CD4-positive, alpha-beta T cell treated with Interleukin-6 for 4 hours (primary cell): ENCODE measurements at regions not wholly inside any gene's neighbourhood (a gene's known extent, or its start where the extent isn't known, plus 50 kb on each side); places are given as distances from the start of the nearest gene placed in this dataset.
"Not testable (repeated sequence)": the region's sequence is repeated elsewhere in the genome, so short reads cannot be mapped to it uniquely, and the experiment has no call there.

ENCODE experiments used
- DNase-seq: peaks from one replicate; pipeline ENCODE4 v3.0.0-alpha.2; 2020; ENCODE audit warnings: mixed read lengths

DNA sequence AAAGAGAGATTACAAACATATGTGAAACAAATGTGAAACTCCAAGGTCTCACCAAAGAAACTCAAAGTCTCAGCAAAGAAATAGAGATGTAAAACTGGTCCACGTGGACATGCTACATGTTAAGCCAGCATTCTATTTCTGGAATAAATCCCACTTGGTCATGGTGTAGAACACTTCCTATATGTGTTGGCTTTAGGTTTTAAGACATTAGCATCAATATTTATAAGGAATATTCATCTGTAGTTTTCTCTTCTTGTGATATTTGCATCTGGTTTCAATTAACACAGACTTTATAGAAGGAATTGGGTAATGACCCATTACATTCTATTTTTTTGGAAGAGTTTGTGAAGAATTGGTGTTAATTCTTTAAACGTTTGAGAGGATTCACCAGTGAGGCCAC lies 133.1 kb downstream of the COPS8 start:
- no peak for DNase-seq

DNA sequence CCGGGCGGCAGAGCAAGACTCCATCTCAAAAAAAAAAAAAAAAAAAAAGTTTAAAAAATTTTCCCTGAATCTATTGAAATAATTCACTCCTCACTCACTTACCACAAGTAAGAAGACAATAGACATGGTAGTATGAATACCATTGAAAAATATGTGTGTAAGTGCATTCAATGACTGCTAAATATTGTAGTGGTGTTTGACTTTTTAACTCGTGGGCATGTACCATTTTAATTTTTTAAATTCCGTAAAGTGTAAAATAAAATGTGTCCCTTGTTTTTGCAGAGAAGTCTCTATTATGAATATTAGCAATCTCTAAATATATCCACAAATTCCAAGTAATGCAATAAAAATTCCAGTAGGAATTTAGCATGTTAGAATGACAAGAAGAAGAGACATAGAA lies 134.1 kb downstream of the COPS8 start:
- no peak for DNase-seq

DNA sequence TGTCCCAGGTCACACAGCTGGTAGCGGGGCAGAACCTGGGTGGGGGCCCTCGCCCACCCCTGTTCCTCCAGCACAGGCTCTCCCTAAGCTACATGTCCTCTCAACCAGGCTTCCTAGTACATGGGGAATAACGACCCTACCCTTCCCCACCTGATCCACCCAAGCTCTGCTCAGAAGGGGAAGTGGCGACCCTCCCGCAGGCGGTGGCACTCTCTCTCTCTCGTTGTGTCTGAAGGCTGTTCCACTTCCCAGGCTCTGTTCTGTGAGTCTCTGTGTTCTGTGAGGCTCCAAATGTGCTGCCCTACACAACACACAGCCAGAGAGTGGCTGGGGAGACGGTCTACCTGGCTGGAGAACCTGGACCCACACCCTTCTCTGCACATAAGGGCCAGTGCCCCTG lies 135.8 kb downstream of the COPS8 start:
- DNase-seq = no peak

DNA sequence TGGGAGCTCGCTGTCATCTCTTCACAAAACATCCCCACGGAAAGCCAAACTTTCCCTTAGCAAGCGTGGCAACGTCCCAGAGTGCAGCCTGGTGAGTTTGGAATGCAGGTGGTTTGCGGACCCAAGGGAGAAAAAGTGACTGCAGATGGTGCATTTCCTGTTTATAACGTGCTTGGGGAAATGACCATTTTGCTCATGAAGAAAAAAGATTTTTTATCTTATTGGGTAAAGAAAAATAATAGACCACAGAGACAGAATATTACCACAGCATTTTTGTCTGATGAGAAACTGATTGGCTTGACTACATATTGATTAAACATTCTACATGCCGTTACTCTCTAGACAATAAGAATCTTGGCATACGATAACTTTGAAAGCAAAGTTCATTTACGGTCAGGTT lies 136.5 kb downstream of the COPS8 start:
- no peak for DNase-seq

DNA sequence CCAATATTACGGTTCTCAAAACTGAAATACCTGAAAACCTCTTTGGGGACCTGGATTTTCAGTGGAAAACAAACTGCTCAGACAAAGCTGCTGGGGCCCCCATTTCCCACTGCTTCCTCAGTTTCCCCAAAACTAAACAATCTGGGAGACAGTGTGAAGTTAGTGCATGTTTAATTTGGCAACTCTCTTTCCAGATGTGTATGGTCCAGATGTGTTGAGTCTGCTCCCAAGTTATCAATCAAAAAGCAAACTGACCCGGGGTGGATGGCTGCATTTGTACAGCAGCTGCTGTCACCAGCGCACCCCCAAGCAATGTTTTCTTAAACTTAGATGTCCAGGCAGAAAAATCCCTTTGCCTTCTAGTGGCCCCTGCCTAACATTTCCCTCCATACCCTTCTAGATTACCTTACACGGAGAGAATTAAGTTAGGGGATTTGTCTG lies 136.9 kb downstream of the COPS8 start:
- no peak for DNase-seq

DNA sequence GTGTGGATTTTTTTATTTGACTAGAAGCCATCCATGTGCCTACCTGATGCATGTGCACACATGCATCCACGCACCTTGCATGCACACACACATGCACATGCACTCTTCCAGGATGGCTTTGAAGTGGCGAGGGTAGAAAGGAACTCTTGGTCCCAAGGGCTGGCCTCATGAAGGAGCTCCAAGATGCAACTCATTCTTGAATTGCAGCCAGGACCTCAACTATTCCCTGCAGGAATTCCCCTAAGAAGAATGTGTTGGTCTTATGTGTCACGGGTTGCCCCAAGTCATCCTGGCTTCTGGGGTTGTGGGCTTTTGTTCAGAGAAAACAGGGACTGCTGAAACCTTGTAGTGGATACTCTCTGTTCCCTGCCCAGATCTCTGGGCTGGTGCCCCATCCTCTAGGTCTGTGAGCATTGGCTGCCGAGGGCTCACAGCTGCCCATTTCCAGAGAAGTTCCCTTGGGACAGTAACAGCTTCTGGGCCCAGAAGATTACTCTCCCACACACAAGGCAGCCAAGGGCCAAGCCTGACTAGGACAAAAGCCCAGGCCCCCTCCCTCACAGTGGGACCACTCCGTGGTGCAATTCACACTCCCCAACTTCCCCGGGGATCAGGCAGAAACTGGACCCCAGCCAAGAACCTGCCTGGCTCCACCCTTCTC lies 137.6 kb downstream of the COPS8 start:
- DNase-seq = no peak

DNA sequence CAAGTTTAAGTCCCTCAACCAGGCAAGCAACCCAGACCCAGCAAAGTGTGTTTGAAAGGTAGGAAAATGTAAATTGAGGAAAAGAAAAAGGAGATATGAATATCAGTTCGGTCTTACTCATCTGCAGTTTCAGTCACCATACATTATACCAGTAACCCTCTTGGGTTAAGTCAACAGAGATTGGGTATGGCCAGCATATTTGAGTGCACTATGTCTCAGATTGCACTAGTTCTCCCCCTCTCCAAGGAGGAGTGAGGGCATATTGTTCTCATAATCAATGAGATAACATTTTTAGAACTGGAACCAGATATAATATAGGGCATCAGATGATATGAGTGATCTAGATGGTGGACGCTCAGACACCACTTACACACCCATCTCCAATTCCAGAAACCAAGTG lies 141.5 kb downstream of the COPS8 start:
- no peak for DNase-seq

DNA sequence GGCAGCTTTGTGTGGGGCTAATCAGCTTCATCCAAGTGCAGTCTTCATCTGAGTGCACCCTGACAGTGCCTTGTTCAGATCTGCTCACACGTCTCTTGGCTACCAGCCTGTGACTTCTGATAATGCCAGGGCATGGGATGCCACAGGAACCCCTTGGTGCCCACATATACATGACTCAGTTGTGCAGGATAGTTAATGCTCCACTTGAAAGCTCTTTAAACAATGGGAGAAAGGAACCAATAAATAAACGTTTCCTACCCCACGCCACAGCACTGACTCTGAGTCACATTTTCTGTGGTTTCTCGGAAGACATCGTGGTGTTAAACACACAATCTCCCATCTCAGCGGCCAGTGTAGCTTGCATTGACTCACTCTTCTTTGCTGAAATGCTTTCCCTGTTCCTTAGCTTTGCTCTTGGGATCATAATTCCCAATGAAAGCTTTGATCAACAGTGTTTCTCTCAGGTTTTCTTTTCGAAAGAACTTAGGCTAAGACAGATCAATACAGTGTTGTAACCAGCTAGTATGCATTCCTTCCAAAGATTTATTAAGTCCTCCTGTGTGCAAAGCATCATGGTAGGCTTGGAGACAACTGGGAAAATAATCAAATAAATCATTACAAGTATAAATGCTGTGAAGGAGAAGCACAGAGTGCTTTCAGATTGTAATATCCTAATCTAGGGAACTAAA lies 142.0 kb downstream of the COPS8 start:
- no peak for DNase-seq

DNA sequence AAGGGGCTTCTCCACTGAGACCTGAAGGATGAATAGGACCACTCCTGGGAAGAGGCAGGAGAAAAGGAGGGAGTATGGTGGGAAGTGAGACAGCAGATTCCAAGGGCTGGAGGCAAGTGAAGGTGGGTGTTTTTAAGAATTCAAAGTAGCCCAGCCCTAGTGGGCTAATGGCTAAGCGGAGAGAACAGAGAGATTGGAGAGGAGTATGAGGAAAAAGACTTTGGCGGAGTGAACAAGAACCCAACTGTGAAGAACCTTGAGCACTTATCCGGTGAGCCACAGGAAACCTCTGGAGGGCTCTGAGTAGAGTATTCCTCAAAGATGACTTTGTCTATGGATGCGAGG lies 142.6 kb downstream of the COPS8 start:
- no peak for DNase-seq

DNA sequence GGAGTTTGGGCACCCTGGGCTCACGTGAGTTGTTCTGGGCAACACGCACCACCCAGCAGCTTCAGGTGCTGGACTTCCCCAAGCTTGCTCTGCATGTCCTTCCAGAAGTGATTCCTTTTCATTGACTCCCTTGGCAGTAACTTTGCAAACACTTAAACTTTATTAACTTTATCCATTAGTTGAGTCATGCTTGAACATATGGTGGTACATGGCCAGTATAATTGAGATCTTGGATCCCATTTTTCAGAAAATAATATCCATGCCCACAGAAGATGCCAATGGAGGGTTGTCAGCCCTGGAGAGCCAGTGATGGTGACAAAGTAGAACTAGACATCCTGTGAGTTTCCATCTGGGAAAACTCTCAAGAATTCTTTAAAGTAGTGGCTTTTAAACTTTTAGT lies 144.2 kb downstream of the COPS8 start:
- no peak for DNase-seq

DNA sequence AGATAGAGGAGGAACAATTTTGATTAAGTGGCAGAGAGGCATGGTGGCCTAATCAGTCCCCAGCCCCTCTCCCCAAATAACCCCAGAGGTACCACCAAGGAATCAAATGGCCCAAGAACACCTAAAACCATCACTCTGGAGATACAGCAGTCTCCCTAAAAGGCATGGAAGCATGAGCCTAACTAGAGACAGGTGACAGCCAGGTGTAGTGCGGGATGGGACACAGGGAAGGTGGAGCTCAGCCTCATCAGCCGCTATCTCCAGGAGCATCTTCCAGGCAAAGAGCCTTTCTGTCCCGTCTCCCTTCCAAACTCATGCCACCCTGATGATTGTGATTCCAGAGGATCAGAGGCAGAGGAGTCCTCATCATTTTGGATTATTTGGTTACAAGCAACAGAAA lies 144.7 kb downstream of the COPS8 start:
- no peak for DNase-seq

DNA sequence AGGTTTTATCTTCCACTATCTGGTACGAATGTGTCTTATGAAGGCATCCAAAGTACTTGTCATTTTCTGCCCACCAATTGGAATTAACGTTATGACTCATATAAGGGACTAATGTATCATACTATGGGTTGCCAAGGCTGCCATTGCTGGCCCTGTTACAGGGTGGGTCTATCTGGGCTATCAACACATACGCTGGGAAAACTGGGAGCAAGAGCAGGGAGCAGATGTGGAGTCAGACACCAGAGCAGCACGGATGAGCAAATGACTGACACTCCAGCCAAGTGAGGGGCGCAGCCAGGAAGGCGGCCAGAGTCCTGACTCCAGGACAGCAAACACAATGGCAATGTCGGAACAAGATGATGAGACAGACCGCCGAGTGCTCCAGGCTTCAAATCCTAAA lies 145.9 kb downstream of the COPS8 start:
- DNase-seq = no peak

DNA sequence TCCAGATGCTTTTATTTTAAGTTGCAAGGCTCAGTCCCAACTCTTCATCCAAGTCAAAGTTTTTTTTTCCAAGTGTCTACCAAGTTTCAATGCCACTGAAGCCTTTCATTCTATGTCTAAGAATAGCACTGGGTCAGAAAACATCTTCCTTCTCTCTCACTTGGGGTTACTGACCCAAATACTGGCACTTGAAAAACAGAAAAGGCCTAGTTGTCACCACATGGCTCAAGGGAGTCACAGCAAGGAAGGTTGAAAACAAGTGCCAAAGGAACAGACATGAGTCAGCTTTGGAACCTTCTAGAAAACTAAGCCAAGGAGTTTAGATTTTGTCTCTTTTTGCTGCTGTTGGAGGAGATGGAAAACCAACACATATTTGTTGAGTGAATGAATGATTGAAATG lies 146.5 kb downstream of the COPS8 start:
- no peak for DNase-seq

DNA sequence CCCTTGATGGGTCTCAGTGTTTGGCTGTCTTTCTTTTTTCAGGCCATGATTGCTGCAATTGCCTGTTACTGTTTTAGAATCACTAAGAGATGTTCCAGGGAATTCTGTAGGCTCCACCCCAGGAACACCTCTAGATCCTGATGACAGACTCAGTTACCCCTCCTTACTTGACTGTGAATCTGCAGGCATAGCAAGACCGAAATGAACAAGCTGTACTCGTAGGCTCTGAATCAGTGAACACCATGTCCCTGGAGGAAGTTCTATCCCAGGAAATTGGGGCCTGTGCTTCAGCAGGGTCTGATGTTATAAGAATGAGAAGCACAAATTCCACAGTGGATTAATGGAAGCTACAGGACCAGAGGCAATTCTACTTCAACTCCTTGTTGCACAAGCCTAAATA lies 148.6 kb downstream of the COPS8 start:
- no peak for DNase-seq

DNA sequence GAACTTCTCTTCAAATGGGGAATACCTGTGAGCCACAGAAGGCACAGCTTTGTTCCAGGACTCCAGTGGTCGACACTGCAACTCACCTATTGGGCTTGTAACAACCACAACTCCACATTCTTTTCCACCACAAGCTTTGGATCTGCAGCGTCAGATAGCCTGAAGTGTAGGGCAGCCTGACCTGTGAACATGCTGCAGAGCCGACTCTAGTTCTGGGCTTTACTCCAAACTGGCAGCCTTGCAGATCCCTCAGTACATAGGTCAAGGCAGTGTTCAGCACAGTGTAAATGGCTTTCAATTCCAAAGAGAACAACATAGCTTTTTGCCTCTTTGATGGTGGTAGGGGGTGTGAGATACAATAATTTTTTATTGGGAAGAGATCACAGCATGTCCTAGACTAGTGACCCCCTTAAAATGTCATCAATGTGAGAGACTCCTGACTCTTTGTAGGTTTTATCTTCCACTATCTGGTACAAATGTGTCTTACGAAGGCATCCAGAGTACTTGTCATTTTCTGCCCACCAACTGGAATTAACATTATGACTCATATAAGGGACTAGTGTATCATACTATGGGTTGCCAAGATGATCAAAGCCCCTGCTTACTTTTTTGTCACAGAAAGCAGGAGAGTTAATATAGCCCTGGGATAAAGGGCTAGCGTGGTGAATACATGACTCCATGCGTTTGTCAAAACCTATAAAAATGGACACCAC lies 149.8 kb downstream of the COPS8 start:
- DNase-seq = no peak

DNA sequence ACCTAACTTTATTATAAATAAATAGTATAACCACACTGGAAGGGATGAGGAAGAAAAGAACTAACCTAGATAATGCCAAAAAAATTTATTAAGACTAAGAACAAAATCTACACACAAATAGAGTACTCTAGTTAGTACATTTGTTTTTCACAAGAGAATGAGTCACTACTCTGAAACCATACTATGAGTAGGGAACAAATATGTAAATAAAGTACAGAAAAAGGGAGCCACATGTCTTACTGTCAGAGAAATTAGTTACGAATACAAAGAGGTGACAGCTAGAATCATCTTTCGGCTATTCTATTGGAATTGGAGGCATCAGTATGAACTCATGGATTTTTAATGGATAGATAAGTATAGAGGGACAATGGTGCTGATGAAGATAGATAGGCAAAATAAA lies 150.5 kb downstream of the COPS8 start:
- DNase-seq = no peak

DNA sequence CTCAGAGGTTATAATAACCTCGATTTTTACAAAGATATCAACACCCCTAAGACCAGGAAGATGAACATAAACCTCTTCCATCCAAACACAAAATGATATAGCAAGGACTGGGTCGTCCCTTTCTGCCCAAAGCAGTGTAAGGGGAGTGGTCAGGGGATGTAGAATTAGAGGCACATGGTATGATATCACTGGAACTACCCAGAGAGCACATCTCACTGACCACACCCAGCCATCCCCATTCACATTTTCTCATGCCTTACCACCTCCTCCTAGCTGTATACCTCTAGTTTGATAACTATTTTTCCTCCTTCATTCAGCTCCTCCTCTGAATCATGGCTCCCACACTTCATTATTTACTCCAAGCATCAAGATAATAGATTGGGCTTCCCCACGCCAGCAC lies 152.6 kb downstream of the COPS8 start:
- no peak for DNase-seq

DNA sequence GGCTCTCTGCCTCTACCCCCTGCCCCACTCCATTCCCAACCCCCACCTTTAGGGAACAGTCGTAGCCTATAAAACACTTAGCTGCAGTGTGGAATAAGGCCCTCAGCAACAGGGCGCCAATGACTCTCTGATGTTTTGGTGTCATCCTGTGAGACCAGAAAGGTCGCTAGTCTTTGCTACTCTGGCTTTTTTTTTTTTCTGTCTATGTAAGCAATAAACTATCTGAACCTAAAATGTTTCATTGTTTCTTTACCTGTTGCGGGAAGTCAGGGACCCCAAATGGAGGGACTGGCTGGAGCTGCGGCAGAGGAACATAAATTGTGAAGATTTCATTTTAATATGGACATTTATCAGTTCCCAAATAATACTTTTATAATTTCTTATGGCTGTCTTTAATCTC lies 154.6 kb downstream of the COPS8 start:
- DNase-seq = no peak

DNA sequence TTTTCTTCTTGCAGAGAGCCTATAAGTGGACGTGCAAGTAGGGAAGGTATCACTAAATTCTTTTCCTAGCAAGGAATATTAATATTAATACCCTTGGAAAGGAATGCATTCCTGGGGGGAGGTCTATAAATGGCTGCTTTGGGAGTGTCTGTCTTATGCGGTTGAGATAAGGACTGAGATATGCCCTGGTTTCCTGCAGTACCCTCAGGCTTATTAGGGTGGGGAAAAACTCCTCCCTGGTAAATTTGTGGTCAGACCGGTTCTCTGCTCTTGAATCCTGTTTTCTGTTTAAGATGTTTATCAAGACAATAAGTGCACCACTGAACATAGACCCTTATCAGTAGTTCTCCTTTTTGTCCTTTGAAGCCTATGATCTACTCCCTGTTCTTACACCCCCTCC lies 155.2 kb downstream of the COPS8 start:
- not testable (repeated sequence) for DNase-seq

DNA sequence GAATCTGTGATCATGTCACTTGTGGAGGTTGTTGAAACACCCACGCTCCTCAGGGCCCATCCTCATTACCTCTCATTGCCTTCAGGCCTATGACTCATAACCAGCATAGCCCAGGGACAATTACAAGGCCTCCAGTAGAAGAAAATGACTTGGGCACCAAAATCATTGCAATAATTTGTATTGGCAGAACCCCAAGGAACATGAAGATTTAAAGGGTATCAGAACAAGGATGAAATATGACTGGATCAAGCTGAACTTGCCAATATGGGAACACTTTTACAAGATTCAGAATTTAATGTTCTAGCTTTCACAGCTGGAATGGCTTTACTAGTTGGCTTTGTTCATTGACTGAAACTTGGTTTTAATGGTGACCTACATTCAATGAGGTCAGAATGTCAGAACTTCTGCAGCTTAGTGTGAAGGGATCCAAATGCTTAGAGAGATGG lies 156.4 kb downstream of the COPS8 start:
- DNase-seq = no peak

DNA sequence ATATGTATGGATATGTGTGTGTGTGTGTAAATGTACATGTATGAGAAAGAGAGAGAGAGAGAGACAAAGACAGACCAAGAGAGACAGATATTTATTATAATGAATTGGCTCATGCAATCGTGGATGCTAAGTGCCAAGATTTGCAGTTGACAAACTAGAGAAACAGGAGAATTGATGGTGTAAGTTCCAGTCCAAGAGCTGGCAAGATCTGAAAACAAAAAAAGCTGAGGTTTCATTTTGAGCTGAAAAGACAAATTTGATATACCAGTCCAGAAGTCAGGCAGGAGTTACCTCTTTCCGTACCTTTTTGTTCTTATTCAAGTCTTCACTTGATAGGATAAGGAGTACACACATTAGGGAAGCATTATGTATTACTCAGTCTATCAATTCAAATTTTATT lies 157.8 kb downstream of the COPS8 start:
- DNase-seq = no peak

DNA sequence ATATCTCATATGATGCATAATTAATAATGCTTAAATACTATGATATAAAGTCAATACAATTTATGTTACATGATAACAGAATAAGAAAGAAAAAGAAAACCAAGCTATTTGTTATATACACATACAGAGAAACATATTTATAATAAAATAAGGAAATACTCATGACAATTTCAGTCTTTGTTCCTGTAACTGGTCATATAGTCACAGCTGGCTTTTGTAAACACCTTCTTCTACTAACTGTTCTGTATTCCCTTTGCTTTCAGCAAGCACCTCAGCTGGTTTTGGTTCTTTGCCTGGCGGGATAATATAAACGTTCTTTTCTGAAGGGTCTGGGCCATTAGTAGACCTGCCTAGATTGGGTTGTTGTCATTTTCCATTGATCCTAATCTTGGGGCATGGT lies 158.5 kb downstream of the COPS8 start:
- no peak for DNase-seq

DNA sequence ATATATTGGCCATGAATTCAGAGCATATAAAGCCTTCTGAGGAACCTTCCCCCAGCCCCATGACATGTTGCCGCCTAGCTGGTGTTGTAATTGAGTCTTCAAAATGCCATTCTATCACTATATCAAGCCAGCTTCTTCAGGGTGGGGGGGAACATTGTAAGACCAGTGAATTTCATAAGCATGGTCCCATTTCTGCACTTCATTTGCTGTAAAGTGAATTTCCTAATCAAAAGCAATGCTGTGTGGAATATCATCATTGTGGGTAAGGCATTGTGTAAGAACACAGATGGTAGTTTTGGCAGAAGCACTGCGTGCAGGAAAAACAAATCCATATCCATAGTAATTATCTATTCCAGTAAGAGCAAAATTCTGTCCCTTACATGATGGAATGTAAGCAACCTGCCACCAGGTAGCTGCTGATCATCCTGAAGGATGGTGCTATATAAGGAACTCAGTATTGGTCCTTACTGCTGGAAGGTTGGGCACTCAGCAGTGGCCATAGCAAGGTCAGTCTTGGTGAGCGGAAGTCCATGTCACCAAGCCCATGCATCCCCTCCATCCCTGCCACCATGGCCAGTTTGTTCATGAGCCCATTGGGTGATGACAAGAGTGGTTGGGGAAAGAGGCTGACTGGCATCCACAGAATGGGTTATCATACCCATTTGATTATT lies 159.4 kb downstream of the COPS8 start:
- no peak for DNase-seq

DNA sequence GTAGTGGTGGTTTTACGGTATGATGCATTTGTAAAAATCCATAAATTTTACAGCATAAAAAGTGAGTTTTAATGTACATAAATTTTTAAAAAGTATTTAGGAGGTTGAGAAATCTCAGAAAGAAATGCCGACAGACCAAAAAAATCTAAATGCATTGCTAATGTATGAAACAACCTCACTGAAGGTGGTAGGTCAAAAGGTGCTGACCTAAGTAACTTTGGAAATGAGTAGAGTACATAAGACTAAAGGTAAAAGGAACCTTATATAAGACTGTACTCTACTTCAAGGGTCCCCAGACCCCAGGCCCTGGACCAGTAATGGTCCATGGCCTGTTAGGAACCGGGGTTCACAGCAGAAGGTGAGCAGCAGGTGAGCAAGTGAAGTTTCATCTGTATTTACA lies 163.4 kb downstream of the COL6A3 start:
- no peak for DNase-seq
